ENCODE measurements at regions not wholly inside any gene's neighbourhood (a gene's known extent, or its start where the extent isn't known, plus 50 kb on each side); places are given as distances from the start of the nearest gene placed in this dataset.

GRCh38 chr3:194067949-194068362 lies 68.0 kb upstream of the HES1 start:
- H2BK5ac ChIP-seq (ENCODE audit: low read depth, low read length): no peak overlapping the region
- H3K79me2 ChIP-seq (ENCODE audit: control insufficient read depth in 1 of 2, insufficient read depth in 2 of 2, low read length in 2 of 2): no peaks in the 10 kb centered on the region
- H3K4me2 ChIP-seq (ENCODE audit: insufficient read depth in 1 of 2, low read depth in 2 of 2, low read length in 2 of 2): no peak overlapping the region
- H4K8ac ChIP-seq (ENCODE audit: extremely low read depth, insufficient read depth, low read length): no peak overlapping the region
- peaks cover 0 to 33% (median 25%) of the 10 kb centered on the region in 4 experiments; a peak in 6 of 7 replicates for H3K27me3 ChIP-seq (replicated peaks in 1 of 4; ENCODE audit: control insufficient read depth in 3 of 4, extremely low read depth in 1 of 4, insufficient read depth in 3 of 4, low read length in 3 of 4)
- peaks cover 2% of the 10 kb centered on the region; the same call in 1 of the 2 replicates for H3K23me2 ChIP-seq (ENCODE audit: low read depth, low read length)
- no peaks in the 10 kb centered on the region for H3K79me1 ChIP-seq (ENCODE audit: low read depth, low read length)
- H2BK12ac ChIP-seq (ENCODE audit: low read depth, low read length): no peak overlapping the region
- H3K14ac ChIP-seq (ENCODE audit: insufficient read length): no peak overlapping the region
- no peak overlapping the region for H3K27ac ChIP-seq (ENCODE audit: low read depth, low read length)
- no peak overlapping the region for H2BK15ac ChIP-seq (ENCODE audit: low read length)
- no peak overlapping the region for H3K4me3 ChIP-seq (ENCODE audit: extremely low read depth in 1 of 4, insufficient read depth in 2 of 4, low read depth in 3 of 4, low read length in 4 of 4)
- H4K91ac ChIP-seq (replicated peaks; ENCODE audit: insufficient read length, low read length): no peak overlapping the region
- H3K4me1 ChIP-seq (replicated peaks in 1 of 4; ENCODE audit: control insufficient read depth in 3 of 4, insufficient read depth in 4 of 4, low read length in 3 of 4): peaks cover 0 to 9% (median 6%) of the 10 kb centered on the region in 4 experiments; a peak in 5 of 7 replicates
- no peak for DNase-seq (ENCODE audit: low read depth in 1 of 2, low spot score in 2 of 2)
- no peak for FAIRE-seq
- CTCF ChIA-PET (ENCODE audit: partially characterized antibody): interaction anchor here (0.7 to 1.2 kb wide), 3 partner anchors 10 to 288 kb away, joined by 3 read pairs; no protein-coding TSS in a partner anchor
- H2BK120ac ChIP-seq (replicated peaks; ENCODE audit: low read depth, low read length): no peak overlapping the region
- POLR2A ChIA-PET (ENCODE audit: partially characterized antibody): no interaction called here
- no peak overlapping the region for H3K18ac ChIP-seq (ENCODE audit: extremely low read depth, low read length)
- H3K23ac ChIP-seq (ENCODE audit: insufficient read length): no peak overlapping the region
- no peak overlapping the region for H3K4ac ChIP-seq (replicated peaks; ENCODE audit: insufficient read length, low read depth, low read length)
- no peak overlapping the region for H2AK5ac ChIP-seq (ENCODE audit: low read depth, low read length)
- no peaks in the 10 kb centered on the region; a peak in 1 of 4 replicates for H3K9me3 ChIP-seq (ENCODE audit: insufficient read depth in 2 of 2, low read depth in 1 of 2, low read length in 1 of 2)
- H2BK20ac ChIP-seq (ENCODE audit: low read length): no peak overlapping the region
- H2AFZ ChIP-seq (ENCODE audit: low read length): no peak overlapping the region
- H3K9ac ChIP-seq (replicated peaks in 1 of 4; ENCODE audit: extremely low read depth in 1 of 4, low read depth in 3 of 4, low read length in 3 of 4): no peak overlapping the region
- WGBS, 2 experiments (ENCODE audit: extremely low coverage in 1 of 2, insufficient coverage in 1 of 2, insufficient read length in 1 of 2, insufficient replicate concordance in 2 of 2, low coverage in 1 of 2, low lambda C conversion rate in 2 of 2, missing lambda C conversion rate in 1 of 2): 67% methylated on average over 4 of the region's 4 CpGs; no CpG with 5 or more reads in 1 of the 2 experiments
- no peaks in the 10 kb centered on the region for H4K20me1 ChIP-seq (replicated peaks in 1 of 2; ENCODE audit: control insufficient read depth in 1 of 2, insufficient read depth in 2 of 2, low read length in 2 of 2)
- H4K5ac ChIP-seq (ENCODE audit: insufficient read length, low read depth, low read length): no peak overlapping the region
- no peaks in the 10 kb centered on the region for H3K36me3 ChIP-seq (ENCODE audit: control insufficient read depth in 2 of 4, insufficient read depth in 4 of 4, low read length in 3 of 4)
- H3K56ac ChIP-seq (replicated peaks; ENCODE audit: insufficient read length, low read depth, low read length): no peak overlapping the region

All from H1 (cell line).